Heart left ventricle (tissue), 13 donors: ENCODE measurements at regions not wholly inside any gene's neighbourhood (a gene's known extent, or its start where the extent isn't known, plus 50 kb on each side); places are given as distances from the start of the nearest gene placed in this dataset.

Experiments used
- CTCF ChIP-seq, 12 donors: fragments of 200-600 bp; sonication (generic) in 4 of 12; IDR thresholded peaks; one replicate each; pipeline versions ENCODE4 v1.5.0 to v1.8.0; 2018 to 2022; ENCODE audit warnings: antibody characterized with exemption in 12 of 12, mild to moderate bottlenecking in 5 of 12
- POLR2A ChIP-seq, 2 donors: fragments of 450-650 bp; IDR thresholded peaks; one replicate each; pipeline ENCODE4 v1.6.1; 2017; ENCODE audit warnings: antibody characterized with exemption in 2 of 2, mild to moderate bottlenecking in 2 of 2, moderate library complexity in 2 of 2
- donor health status: ischemic (EF 13 %, LVEDD 7.1; RV severe dilation, severe dysfunction).
- donor health status: DM: no; HTN: yes; CAD: no.
- donor health status: DM: no; HTN: no; CAD: no.
- donor health status: ischemic (EF 25% LVEDD 6.9; RV normal size, moderate dysfunction).
- donor health status: ischemic (EF 25% LVEDD 5.7; RV mildly dilated, moderate dysfunction).
- donor health status: ischemic (EF 35%, LVEDD 5.7; RV mildly dilated, moderate dysfunction).
- donor health status: nonischemic (EF 11% LVEDD 7.7; RV severe dilation, severe dysfunction).
- donor health status: DM: yes; HTN: yes; CAD: no.
- donor health status: PGD.
- donor health status: ischemic (EF 29% LVEDD 5.4; RV normal size, mild dysfunction).
- donor health status: nonischemic (EF 23%, LVEDD 6.1; RV moderate dilation, normal function).

GRCh38 chr6:1086446-1087153, 225.3 kb upstream of the FOXQ1 start:
- TF ChIP-seq CTCF (IDR thresholded peaks at IDR 0.05), result no peak
- no peak for TF ChIP-seq POLR2A (IDR thresholded peaks at IDR 0.05)
